IgD-negative memory B cell (primary cell): ENCODE measurements at regions not wholly inside any gene's neighbourhood (a gene's known extent, or its start where the extent isn't known, plus 50 kb on each side); places are given as distances from the start of the nearest gene placed in this dataset.

ENCODE experiments used
- H3K27ac Mint-ChIP-seq, 3 donors: one replicate each; pipeline ENCODE4 v1.8.0; 2020 to 2022; ENCODE audit warnings: mild to moderate bottlenecking in 3 of 3, mixed read lengths in 3 of 3, moderate library complexity in 1 of 3
- H3K27me3 Mint-ChIP-seq: one replicate; pipeline ENCODE4 v1.8.0; 2021; ENCODE audit warnings: mixed read lengths
- H3K36me3 Mint-ChIP-seq: one replicate; pipeline ENCODE4 v1.8.0; 2020; ENCODE audit warnings: mild to moderate bottlenecking, mixed read lengths
- H3K4me1 Mint-ChIP-seq, 3 donors: one replicate each; pipeline ENCODE4 v1.8.0; 2020 to 2022; ENCODE audit warnings: mixed read lengths in 3 of 3, mild to moderate bottlenecking in 1 of 3
- H3K4me3 Mint-ChIP-seq, 4 donors: one replicate each; pipeline ENCODE4 v1.8.0; 2020 to 2022; ENCODE audit warnings: mild to moderate bottlenecking in 4 of 4, mixed read lengths in 4 of 4, moderate library complexity in 3 of 4
- H3K9me3 Mint-ChIP-seq, 3 donors: one replicate each; pipeline ENCODE4 v1.8.0; 2020 to 2021; ENCODE audit warnings: mixed read lengths in 3 of 3, mild to moderate bottlenecking in 1 of 3

DNA sequence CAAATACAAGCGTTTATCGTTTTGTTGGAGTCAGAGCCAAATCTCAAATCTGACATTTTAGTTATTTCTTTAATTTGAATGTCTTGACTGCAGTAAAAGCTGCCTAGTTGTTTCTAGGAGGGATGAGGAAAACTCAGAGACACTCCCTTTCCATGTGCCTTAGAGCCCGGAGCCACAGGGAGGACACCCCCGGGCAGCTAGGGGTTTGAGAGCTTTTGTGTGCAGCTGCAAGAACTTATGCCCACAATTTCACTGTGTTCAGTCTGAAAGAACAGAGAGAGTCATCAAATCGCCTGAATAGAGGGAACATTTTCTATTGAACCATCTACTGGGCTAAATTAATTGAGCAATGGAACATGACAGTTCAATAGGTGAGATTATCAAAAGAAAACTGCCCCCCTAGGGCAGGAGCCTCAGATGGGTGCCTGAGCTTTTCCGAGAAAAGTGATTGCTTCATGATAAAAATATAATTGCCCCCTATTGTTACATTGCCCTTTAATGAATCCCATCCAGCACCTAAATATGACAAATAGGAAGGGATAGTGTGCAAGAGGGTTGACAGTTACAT lies 709.3 kb upstream of the RGMB start:
- Mint-ChIP-seq H3K36me3 (no peaks in the 10 kb centered on the region), H3K27me3 (no peaks in the 10 kb centered on the region), H3K9me3 (no peaks in the 10 kb centered on the region), H3K4me3 (no peak overlapping the region), H3K27ac (no peak overlapping the region), H3K4me1 (no peaks in the 10 kb centered on the region)

DNA sequence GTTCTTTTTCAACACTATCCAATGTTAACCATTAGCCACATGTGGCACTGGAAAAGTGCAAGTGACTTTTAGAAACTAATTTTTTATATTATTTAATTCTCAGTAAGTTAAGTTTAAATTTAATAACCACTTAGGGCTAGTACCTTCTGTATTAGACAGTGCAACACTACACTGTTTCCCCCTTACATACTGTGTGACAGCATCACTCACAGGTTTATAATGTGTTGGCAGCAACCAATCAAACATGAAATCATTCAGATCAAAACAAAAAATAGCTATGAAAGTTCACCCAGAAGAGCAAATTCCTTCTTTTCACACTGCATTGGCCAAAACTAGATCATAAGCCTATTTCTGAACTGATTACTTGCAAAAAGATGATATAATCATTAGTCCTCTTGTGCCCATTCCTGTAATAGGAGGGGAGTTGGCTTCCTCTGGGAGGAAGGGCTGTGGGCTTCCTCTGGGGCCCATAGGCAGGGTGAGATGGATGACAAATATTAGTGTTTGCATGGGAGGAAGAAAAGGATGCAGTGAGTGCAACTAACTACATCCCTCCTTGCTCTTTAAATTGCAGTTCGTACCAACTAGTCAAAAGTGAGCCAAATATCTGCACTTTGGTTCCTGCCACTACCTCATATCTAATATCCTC lies 708.1 kb upstream of the RGMB start:
- no peaks in the 10 kb centered on the region for H3K27me3 Mint-ChIP-seq
- H3K9me3 Mint-ChIP-seq, result no peaks in the 10 kb centered on the region
- H3K36me3 Mint-ChIP-seq, result no peaks in the 10 kb centered on the region
- no peaks in the 10 kb centered on the region for H3K4me1 Mint-ChIP-seq
- no peak overlapping the region for H3K27ac Mint-ChIP-seq
- H3K4me3 Mint-ChIP-seq, result no peak overlapping the region

DNA sequence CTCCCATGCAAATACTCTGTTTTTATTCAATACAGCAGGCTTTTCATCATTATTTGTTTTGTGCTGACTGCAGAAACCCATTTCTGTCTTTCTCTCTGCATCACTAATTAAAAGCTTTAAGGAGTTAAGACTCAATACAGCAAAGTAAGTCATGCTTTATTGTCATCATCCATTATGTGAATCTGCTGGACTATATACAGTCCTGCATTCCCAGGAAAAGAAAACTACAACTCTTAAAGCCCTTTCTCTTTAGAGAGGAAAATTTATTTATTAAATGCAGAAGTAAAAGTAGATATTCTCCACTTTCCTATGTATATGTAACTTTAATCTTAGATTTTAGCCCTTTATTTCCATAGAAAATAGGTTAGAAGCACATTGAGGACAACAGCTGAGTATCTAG lies 706.6 kb upstream of the RGMB start:
- no peak overlapping the region for H3K4me3 Mint-ChIP-seq
- no peak overlapping the region for H3K27ac Mint-ChIP-seq
- no peaks in the 10 kb centered on the region for H3K36me3 Mint-ChIP-seq
- no peaks in the 10 kb centered on the region for H3K9me3 Mint-ChIP-seq
- no peaks in the 10 kb centered on the region for H3K4me1 Mint-ChIP-seq
- H3K27me3 Mint-ChIP-seq, result no peaks in the 10 kb centered on the region

DNA sequence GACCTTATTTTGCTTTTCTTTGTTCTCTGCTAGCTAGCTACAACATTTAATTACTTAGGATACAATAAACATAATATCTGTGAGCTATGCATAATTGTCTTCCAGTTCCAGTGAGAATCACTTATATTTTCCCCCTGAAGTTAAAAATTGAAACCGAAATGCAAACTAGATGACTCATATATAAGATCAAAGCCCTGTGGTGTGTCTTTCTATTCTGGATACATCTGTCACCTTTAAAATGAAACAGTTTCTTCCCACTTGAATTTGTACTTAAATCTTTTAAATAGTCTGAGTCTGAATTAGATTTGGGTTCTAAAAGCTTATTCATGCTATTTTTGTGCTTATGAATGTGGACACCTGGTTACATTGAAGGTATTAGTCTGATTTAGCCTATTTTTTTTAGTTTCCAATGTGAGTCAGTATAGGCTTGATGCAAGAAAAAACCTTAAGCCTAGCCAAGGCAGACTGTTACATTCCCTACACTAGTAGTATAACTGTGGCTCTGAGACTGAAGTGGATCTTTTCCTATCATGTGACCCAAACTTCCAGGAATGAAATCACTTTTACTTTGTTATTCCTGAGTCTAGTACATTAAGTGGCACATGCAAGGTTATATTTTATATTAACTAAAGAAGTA lies 703.5 kb upstream of the RGMB start:
- Mint-ChIP-seq H3K27me3 (no peaks in the 10 kb centered on the region), H3K4me3 (no peak overlapping the region), H3K36me3 (no peaks in the 10 kb centered on the region), H3K9me3 (no peaks in the 10 kb centered on the region), H3K27ac (no peak overlapping the region), H3K4me1 (no peaks in the 10 kb centered on the region)

DNA sequence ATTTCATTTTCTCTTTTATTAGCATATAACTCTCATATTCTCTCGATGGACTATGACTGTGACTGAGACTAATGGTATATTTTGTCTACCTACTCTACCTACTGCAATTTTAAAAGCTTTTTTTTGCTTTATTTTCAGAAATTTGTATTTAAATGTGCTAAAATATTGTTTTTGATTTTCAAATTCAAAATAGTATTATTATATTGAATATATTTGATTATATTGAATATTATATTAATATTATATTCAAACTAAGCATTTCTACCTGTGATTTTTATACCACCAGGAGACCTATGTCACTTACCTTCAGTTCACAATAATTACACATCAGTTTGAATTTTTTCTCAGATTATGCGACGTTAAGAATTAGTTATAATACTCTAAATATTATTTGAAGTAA lies 700.5 kb upstream of the RGMB start:
- Mint-ChIP-seq H3K4me3 (no peak overlapping the region), H3K27me3 (no peaks in the 10 kb centered on the region), H3K9me3 (no peaks in the 10 kb centered on the region), H3K27ac (no peak overlapping the region), H3K4me1 (no peaks in the 10 kb centered on the region), H3K36me3 (no peaks in the 10 kb centered on the region)

DNA sequence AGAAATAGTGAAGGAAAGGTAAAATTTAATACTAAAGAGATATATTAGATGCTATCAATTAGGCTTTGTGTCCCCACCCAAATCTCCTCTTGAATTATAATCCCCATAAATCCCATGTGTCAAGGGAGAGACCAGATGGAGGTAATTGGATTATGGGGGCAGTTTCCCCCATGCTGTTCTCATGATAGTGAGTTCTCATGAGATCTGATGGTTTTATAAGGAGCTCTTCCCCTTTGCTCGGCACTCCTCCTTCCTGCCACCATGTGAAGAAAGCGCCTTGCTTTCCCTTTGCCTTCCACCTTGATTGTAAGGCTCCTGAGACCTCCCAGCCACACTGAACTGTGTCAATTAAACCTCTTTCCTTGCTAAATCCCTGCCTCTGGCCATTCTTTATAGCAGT lies 697.0 kb upstream of the RGMB start:
- no peak overlapping the region for H3K27ac Mint-ChIP-seq
- H3K4me1 Mint-ChIP-seq, result no peaks in the 10 kb centered on the region
- peak overlapping the region in 1 of 4 donors; percentile 10 for H3K4me3 Mint-ChIP-seq
- no peaks in the 10 kb centered on the region for H3K27me3 Mint-ChIP-seq
- H3K9me3 Mint-ChIP-seq, result no peaks in the 10 kb centered on the region
- no peaks in the 10 kb centered on the region for H3K36me3 Mint-ChIP-seq

DNA sequence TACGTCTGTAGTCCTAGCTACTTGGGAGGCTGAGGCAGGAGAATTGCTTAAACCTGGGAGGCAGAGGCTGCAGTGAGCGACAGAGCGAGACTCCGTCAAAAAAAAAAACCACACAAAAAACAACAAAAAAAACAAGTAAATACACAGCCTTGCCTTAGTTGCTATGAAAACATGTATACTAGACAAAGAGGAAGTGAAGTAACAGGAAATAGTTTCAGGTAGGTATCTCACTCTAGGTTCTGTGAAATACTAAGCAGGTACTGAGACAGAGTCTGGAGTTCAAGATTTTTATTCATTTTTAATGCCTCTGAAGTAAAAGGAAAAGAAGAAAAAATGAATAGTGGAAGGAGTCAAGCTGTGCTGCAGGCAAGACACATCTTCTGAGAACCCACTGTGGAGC lies 687.9 kb upstream of the RGMB start:
- peaks cover 1% of the 10 kb centered on the region for H3K36me3 Mint-ChIP-seq
- peaks cover 1% of the 10 kb centered on the region for H3K27me3 Mint-ChIP-seq
- H3K4me1 Mint-ChIP-seq, result no peaks in the 10 kb centered on the region
- no peak overlapping the region for H3K27ac Mint-ChIP-seq
- no peaks in the 10 kb centered on the region for H3K9me3 Mint-ChIP-seq
- H3K4me3 Mint-ChIP-seq, result no peak overlapping the region

DNA sequence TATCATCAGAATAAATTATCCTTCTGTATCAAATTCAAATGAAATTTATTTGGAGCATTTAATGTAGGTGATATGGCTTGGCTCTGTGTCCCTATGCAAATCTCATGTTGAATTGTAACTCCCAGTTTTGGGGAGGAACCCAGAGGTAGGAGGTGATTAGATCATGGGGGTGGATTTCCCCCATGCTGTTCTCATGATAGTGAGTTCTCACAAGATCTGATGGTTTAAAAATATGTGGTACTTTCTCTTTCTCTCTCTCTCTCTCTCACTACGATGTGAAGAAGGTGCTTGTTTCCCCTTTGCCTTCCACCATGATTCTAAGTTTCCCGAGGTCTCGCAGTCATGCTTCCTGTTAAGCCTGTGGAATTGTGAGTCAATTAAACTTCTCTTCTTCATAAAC lies 678.4 kb upstream of the RGMB start:
- H3K9me3 Mint-ChIP-seq, result no peaks in the 10 kb centered on the region
- no peaks in the 10 kb centered on the region for H3K36me3 Mint-ChIP-seq
- peaks cover 2% of the 10 kb centered on the region for H3K27me3 Mint-ChIP-seq
- no peak overlapping the region for H3K4me3 Mint-ChIP-seq
- peaks cover 0 to 2% (median 2%) of the 10 kb centered on the region in 3 donors for H3K4me1 Mint-ChIP-seq
- no peak overlapping the region for H3K27ac Mint-ChIP-seq

DNA sequence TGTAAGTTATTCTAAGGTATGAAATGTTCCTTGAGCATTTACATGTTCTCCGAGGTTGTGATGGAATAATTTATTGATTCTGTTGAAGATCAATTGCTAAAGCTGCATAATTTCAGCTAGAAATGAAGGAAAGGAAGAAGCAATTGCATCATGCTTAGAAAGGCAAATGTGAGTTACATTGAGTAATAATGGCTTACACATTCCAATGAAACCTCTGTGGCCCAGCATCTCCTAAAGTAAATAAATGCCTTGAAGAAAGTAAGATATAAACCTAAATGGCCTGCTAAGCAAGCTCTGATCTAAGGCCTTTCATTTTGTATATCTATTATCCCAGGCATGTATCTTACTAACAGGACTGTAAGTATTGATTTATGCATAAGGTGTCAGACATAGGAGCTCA lies 677.3 kb upstream of the RGMB start:
- no peak overlapping the region for H3K27ac Mint-ChIP-seq
- H3K27me3 Mint-ChIP-seq, result peaks cover 2% of the 10 kb centered on the region
- H3K4me1 Mint-ChIP-seq, result peaks cover 0 to 2% (median 2%) of the 10 kb centered on the region in 3 donors
- no peaks in the 10 kb centered on the region for H3K36me3 Mint-ChIP-seq
- H3K9me3 Mint-ChIP-seq, result no peaks in the 10 kb centered on the region
- no peak overlapping the region for H3K4me3 Mint-ChIP-seq

DNA sequence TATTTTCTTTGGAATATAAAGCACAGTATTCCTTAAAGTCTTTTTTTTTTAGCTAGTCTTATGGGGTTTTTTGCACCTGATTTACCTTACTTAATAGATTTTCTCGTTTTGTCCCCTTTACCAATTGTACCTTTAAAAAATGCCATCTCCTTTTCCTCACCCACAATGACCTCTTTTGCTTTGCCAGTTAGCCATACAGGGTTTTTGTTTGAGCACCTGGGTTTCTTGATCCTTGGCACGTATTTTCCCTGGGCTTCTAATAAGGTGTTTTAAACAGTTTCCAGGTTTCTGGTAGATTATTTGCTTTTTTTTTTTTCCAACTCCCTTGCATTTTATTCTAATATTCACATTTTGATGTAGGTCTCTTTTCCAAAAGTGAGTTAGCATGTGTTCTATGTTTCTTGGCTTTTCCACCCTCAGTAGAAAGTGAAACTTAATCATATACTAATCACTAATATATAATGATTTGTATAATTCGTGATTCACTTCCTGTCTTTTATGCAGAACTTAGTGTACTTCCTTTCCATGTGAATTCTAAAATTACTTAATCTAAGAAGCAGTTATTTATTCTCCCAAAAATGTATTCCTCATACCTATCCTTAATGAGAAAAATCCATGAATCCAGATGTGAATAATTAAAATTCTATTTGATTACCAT lies 673.9 kb upstream of the RGMB start:
- no peaks in the 10 kb centered on the region for H3K9me3 Mint-ChIP-seq
- H3K36me3 Mint-ChIP-seq, result no peaks in the 10 kb centered on the region
- H3K4me1 Mint-ChIP-seq, result peaks cover 0 to 2% (median 2%) of the 10 kb centered on the region in 3 donors
- peaks cover 2% of the 10 kb centered on the region for H3K27me3 Mint-ChIP-seq
- H3K27ac Mint-ChIP-seq, result no peak overlapping the region
- no peak overlapping the region for H3K4me3 Mint-ChIP-seq

DNA sequence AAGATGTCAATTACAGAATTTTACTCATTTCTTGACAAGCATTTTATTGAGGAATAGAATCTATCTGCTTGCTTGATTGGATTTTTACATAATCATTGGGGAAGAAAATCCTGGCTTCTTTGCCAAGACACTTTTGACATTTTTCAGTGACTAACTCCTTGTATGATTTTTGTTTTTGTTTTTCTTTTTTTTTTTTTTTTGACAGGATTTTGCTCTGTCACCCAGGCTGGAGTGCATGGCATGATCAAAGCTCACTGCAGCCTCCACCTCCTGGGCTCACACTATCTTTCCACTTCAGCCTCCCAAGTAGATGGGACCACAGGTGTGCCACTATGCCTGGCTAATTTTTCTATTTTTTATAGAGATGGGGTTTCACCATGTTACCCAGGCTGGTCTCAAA lies 672.3 kb upstream of the RGMB start:
- Mint-ChIP-seq H3K36me3 (no peaks in the 10 kb centered on the region), H3K4me1 (no peaks in the 10 kb centered on the region), H3K27ac (no peak overlapping the region), H3K9me3 (no peaks in the 10 kb centered on the region), H3K4me3 (no peak overlapping the region), H3K27me3 (peaks cover 2% of the 10 kb centered on the region)

DNA sequence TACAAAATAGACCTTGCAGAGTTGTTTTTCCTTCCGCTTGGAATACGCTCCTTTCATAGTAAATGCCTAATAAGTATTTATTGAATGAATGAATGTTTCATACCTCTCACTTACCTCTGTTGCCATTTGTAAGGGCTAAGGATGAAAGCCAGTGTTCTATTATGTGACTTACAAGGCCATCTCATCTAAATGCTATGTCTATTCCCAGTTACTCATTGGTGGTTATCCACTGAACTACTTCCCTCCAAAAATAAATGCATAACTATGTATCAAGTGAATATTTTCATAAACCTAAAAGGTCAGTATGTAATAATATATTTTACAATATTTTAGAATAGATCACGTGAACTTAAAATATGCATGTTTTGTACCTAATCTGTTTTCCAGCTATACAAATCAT lies 670.5 kb upstream of the RGMB start:
- Mint-ChIP-seq H3K4me1 (no peaks in the 10 kb centered on the region), H3K27ac (no peak overlapping the region), H3K36me3 (no peaks in the 10 kb centered on the region), H3K27me3 (peaks cover 2% of the 10 kb centered on the region), H3K4me3 (no peak overlapping the region), H3K9me3 (no peaks in the 10 kb centered on the region)

DNA sequence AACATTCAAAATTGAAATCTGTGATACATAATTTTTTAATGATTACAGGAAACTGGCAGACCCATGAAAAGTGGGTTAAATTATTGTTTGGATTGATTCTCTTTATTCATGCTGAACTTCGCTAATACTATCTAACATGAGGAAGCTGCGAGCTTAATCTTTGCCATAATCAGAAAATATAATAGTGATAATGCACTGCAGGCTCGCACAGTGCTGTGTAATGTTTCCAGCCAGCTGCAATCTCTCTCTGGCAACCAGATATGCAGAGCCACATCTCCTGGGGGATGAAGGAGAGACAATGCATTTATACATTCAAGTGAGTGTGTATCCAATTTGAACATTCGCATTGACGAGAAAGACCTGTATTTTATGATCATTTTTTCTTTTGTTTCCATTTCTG lies 669.7 kb upstream of the RGMB start:
- Mint-ChIP-seq H3K27me3 (peaks cover 2% of the 10 kb centered on the region), H3K4me3 (no peak overlapping the region), H3K4me1 (no peaks in the 10 kb centered on the region), H3K27ac (no peak overlapping the region), H3K9me3 (no peaks in the 10 kb centered on the region), H3K36me3 (no peaks in the 10 kb centered on the region)

DNA sequence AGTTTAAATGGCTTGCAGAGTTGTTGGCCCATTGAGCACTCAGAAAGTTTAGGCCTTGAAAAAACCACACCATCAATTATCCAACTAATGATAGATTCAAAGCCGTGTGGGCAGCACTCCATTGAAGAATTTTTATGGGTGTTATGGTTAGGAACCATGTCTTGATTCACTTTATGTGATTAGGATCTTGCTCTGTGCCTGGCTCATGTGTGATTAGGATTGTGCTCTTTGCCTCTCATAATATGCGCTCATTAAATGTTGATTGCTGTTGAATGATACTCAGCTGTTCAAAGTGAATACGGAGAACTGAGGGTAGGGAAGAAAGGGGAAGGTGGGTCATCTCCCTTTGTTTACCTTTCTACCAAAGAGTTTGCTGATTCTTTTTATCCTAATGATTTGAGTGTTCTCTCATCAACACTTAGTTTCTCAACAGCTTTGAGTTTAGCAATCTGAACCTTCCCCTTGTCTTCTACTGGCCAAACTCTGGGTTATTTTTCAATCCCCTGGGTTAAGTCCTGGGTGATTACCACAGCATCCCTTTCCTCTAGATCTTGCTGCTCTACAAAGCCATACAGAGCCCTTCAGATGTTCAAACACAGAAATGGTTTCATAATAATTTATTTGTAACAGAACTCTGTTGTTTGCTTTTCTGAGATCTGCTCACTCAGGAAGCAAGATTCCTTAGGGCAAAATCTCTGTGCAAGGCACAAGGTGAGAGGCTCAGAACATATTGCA lies 668.8 kb upstream of the RGMB start:
- H3K9me3 Mint-ChIP-seq, result no peaks in the 10 kb centered on the region

DNA sequence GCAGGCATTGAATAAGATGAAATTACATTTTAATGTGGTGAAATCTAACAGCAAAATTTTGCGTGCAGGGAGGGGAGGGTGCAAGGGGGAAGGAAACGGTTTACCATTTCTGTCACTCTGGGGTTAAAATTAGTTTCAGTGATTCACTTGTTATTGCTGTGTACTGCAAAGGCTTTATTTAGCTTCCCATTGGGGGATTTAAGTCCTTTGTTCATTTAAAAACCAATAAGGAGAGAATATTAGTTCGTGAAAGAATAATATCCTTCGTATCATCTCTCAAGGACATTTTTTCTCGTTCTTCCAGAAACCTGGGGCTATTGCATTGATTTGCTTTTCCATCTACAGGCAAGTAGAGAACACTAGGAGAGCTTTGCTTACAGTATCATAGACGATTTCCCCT lies 667.8 kb upstream of the RGMB start:
- Mint-ChIP-seq H3K4me1 (no peaks in the 10 kb centered on the region), H3K27me3 (peaks cover 2% of the 10 kb centered on the region), H3K27ac (no peak overlapping the region), H3K4me3 (no peak overlapping the region), H3K9me3 (no peaks in the 10 kb centered on the region), H3K36me3 (no peaks in the 10 kb centered on the region)

More for the DNA sequence above, 668.8 kb upstream of the RGMB start:
- Mint-ChIP-seq H3K27me3 (peaks cover 2% of the 10 kb centered on the region), H3K27ac (no peak overlapping the region), H3K4me3 (no peak overlapping the region), H3K4me1 (no peaks in the 10 kb centered on the region), H3K36me3 (no peaks in the 10 kb centered on the region)
